GM23248 (cell line): ENCODE measurements at regions not wholly inside any gene's neighbourhood (a gene's known extent, or its start where the extent isn't known, plus 50 kb on each side); places are given as distances from the start of the nearest gene placed in this dataset.

Source experiments
- EZH2 ChIP-seq: fragments of 200-600 bp; sonication (generic); IDR thresholded peaks from 2 replicates; pipeline ENCODE4 v1.6.1; 2018; ENCODE audit warnings: antibody characterized with exemption, mild to moderate bottlenecking; ENCODE audit not compliant: insufficient read depth, poor library complexity, severe bottlenecking
- EZH2phosphoT487 ChIP-seq: fragments of 200-600 bp; sonication (generic); IDR thresholded peaks from 2 replicates; pipeline ENCODE4 v1.6.1; 2018; ENCODE audit warnings: antibody characterized with exemption, moderate library complexity, mild to moderate bottlenecking, low read depth; ENCODE audit not compliant: insufficient read depth

GRCh38 chr13:33908116-33908515 lies 90.2 kb downstream of the RFC3 start:
- TF ChIP-seq EZH2phosphoT487 (no peak), EZH2 (no peak)
